ENCODE measurements at regions not wholly inside any gene's neighbourhood (a gene's known extent, or its start where the extent isn't known, plus 50 kb on each side); places are given as distances from the start of the nearest gene placed in this dataset.
A peak's percentile ranks its signal among the peaks of the same experiment; 100 is the strongest.
"Not testable (repeated sequence)": the region's sequence is repeated elsewhere in the genome, so short reads cannot be mapped to it uniquely, and the experiment has no call there.

DNA sequence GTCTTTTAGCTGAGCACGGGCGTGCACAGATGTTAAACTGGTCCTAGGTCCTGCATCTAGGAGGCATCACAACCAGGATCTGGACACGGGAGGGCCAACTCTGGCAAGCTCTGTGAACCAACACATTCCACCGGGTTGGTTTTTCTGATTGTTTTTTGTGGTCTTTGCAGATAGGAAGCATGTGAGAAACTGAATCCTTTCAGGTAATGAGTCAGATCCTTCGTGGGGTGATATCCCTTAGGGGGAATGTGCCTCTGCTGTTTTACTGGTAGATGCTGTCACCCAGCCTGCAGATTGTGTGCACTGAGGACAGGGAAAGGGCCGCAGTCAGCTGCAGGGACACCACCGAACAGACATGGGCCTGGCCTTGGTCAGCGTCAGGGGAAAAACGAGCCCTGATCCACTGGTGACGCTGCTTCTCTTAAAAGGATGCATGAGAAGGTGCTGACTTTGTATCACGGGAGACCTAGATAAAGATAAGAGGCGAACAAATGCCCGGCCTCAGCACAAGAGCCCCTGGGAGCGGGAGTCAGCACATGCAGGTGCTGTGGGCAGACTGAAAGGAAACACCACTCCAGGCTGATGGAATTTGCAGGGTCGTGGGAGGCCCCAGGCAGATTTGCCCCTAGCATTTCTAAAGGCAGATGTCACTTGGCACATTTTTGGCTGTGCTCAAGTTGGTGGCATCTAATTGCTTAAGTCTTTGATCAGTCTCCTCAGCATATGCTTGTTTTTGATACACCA is 51.1 kb downstream of the DOP1B start:
- peak overlapping the region; percentile 5 for H3K27ac Mint-ChIP-seq
- H3K9me3 Mint-ChIP-seq (ENCODE audit: low read depth) = no peaks in the 10 kb centered on the region
- no peaks in the 10 kb centered on the region for H3K27me3 Mint-ChIP-seq
- peaks cover 40% of the 10 kb centered on the region for H3K4me1 Mint-ChIP-seq
- H3K36me3 Mint-ChIP-seq = peaks cover 2% of the 10 kb centered on the region
- no peak for ATAC-seq
- CTCF ChIA-PET = interaction anchor here (1.0 to 2.2 kb wide), 2 partner anchors 21 to 66 kb away, joined by 4 to 8 read pairs; no protein-coding TSS in a partner anchor
- no peak overlapping the region for H3K4me3 Mint-ChIP-seq
- no peak for DNase-seq

DNA sequence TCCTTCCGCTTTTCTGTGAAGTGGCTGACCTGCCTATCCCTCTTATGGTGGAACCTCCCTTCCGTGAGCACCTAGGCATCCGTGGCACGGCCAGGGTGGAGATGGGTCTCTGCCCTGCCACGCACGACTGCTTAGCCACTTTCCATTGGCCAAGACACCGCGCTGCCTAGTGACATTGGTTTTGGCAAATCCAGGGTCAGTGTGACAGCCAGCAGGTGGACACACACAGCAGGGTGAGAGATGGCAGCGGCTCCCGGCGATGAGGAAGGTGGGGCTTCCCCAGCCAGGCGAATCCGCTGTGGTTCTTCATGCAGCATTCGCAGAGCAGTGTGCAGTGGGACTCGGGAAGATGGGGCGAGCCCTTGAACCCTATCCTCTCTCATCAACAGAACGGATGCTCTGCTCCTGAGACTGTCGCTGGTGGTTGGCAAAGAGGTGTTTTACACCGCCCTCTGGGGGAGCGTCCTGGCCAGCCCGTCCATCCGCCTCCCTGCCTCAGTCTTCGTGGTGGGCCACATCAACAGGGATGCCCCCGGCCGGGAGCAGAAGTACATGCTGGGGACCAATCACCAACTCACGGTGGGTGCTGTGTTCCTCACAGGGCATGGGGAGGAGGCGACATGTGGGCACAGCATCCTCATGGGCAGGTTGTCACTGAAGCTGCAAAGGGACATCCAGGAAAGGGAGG is 51.8 kb downstream of the DOP1B start:
- Mint-ChIP-seq H3K4me1 (peaks cover 33% of the 10 kb centered on the region), H3K36me3 (no peaks in the 10 kb centered on the region), H3K4me3 (no peak overlapping the region), H3K27ac (peak overlapping the region; percentile 7), H3K9me3 (ENCODE audit: low read depth) (no peaks in the 10 kb centered on the region), H3K27me3 (no peaks in the 10 kb centered on the region)
- ATAC-seq (no peak), DNase-seq (no peak)
- CTCF ChIA-PET = interaction anchor here (0.8 to 3.4 kb wide), 10 partner anchors 17 to 90 kb away, joined by 3 to 21 read pairs (median 6); no protein-coding TSS in a partner anchor

DNA sequence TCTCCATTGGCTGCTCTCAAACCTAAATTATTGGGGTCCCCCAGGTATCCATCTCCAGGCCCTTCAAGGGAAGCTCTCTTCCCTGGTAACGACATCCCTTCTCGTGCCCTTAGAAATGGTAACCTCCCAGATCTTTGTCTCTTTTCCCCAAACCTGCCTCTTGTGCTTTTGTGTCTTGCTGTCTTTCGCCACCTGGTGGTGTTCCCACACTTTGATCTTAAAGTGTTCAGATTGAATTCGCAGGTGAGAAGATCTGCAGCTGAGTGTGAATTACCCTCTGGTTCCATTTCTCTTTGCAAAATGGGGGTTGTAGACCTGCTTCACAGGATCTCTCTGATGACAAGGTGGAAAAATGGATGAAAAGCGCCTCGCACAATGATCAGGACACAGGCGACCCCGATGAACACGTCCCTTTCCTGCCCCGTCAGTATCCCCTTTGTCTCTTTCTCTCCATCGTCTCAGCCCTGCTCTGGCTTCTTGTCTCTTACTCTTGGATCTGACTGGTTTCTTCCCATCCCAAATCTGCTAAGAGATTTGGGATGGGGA is 53.1 kb downstream of the DOP1B start:
- peak; percentile 67 for DNase-seq
- Mint-ChIP-seq H3K9me3 (ENCODE audit: low read depth) (no peaks in the 10 kb centered on the region), H3K4me1 (peaks cover 25% of the 10 kb centered on the region), H3K27ac (no peak overlapping the region), H3K36me3 (peaks cover 4% of the 10 kb centered on the region), H3K4me3 (no peak overlapping the region), H3K27me3 (no peaks in the 10 kb centered on the region)
- CTCF ChIA-PET = interaction anchor here (0.6 to 3.4 kb wide), 18 partner anchors 9 to 89 kb away, joined by 3 to 21 read pairs (median 4); no protein-coding TSS in a partner anchor
- ATAC-seq = no peak

DNA sequence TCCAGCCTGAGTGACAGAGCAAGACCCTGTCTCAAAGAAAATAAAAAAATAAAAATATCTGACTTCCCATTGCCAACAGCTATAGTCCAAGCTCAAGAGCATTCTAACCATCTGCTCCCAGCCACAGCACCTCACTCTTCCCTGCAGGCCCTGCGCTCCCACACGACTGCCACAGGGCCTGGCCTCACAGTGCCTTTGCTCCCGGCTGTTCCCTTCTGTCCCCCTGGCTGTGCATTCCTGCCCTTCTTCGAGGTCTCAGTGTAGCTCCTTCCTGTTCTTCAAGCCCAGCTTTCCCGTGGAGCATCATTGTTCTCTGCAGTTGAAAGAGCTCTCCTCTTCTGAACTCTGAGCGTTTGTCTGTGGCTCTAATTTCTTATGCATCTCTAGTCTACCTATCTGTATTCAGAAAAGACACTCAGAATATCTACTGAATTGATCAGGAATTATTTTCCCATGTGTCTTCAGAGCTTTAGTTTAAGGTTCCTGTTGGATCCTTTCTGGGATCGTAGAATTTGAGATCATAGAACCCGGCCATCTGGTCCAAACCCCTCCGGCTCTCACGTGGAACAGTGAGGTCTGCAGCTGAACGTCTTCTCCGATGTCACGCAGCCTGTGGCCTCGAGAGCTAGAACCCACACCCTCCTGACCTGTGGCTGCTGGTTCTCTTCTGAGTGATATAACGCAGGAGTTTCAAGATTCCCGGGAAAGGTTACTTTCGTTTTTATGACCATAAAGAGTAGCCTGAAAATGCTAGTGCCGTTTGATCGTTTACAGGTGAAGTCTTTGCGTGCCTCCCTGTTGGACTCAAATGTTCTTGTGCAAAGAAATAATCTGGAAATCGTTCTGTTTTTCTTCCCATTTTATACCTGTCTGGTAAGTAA is 54.4 kb downstream of the DOP1B start:
- Mint-ChIP-seq H3K4me3 (no peak overlapping the region), H3K4me1 (peaks cover 22% of the 10 kb centered on the region), H3K9me3 (ENCODE audit: low read depth) (no peaks in the 10 kb centered on the region), H3K27ac (no peak overlapping the region), H3K27me3 (no peaks in the 10 kb centered on the region), H3K36me3 (peaks cover 4% of the 10 kb centered on the region)
- ATAC-seq = no peak
- CTCF ChIA-PET = interaction anchor here (0.9 to 3.4 kb wide), 7 partner anchors 12 to 75 kb away, joined by 3 to 21 read pairs (median 10); no protein-coding TSS in a partner anchor
- DNase-seq = no peak

DNA sequence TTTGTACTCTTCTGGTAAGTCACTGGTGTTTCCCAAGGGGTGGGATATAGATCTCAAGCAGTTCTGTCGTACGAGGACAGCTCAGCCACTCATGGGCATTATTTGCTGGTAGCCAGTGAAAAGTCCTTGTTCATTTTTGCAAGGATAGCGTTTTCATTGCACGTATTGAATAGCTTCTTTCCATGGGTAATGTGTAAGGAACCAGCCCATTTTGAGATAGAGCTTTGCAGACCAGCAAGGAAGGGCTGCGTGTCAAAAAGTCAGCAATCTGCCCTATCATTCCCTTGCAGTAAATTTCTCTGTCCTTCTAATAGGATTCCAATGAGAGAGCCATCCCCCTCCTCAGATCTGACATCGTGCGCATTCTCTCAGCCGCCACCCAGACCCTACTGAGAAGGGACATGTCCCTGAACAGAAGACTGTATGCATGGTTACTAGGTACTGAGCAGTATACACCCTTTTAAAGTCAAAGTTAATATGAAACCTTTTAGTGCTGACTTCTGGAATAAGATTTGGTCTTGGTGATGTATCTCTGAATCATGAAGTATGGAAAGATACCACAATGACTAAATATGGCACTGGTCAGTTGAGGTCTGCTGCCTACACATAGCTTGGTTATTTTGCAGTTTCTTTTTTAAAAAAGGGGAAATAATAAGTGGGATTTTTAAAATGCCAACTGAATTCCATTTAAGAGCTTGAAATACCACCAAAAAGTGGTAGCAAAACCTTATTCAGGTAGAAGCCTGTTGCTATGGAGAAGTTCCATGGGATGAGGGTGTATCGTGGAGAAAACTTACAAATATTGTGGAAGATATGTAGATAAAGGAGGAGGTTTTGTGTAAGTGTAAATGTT is 55.3 kb downstream of the DOP1B start:
- H3K4me3 Mint-ChIP-seq = no peak overlapping the region
- H3K27ac Mint-ChIP-seq = no peak overlapping the region
- H3K27me3 Mint-ChIP-seq = no peaks in the 10 kb centered on the region
- CTCF ChIA-PET = interaction anchor here (0.8 to 3.4 kb wide), 7 partner anchors 11 to 72 kb away, joined by 3 to 21 read pairs (median 9); no protein-coding TSS in a partner anchor
- H3K4me1 Mint-ChIP-seq = peaks cover 19% of the 10 kb centered on the region
- no peaks in the 10 kb centered on the region for H3K9me3 Mint-ChIP-seq (ENCODE audit: low read depth)
- ATAC-seq = no peak
- H3K36me3 Mint-ChIP-seq = peaks cover 6% of the 10 kb centered on the region
- no peak for DNase-seq

DNA sequence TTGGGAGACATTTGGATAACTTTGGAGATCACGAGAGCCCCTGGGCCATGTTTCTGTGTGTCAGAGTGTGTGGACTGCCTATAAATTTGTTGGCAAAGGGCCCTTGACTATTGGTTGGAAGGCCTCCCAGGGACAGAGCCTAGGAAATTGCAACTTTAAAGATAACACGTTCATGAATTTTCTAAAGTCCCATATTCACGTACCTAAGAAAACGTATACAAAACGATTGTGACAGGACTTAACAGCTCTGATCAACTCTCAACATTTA is 55.8 kb downstream of the DOP1B start:
- CTCF ChIA-PET = interaction anchor here (0.8 to 1.5 kb wide), 4 partner anchors 10 to 73 kb away, joined by 3 to 9 read pairs (median 4); no protein-coding TSS in a partner anchor
- peaks cover 8% of the 10 kb centered on the region for H3K36me3 Mint-ChIP-seq
- H3K27me3 Mint-ChIP-seq = no peaks in the 10 kb centered on the region
- no peak overlapping the region for H3K4me3 Mint-ChIP-seq
- ATAC-seq = no peak
- H3K27ac Mint-ChIP-seq = no peak overlapping the region
- no peak for DNase-seq
- H3K9me3 Mint-ChIP-seq (ENCODE audit: low read depth) = no peaks in the 10 kb centered on the region
- H3K4me1 Mint-ChIP-seq = peaks cover 17% of the 10 kb centered on the region

DNA sequence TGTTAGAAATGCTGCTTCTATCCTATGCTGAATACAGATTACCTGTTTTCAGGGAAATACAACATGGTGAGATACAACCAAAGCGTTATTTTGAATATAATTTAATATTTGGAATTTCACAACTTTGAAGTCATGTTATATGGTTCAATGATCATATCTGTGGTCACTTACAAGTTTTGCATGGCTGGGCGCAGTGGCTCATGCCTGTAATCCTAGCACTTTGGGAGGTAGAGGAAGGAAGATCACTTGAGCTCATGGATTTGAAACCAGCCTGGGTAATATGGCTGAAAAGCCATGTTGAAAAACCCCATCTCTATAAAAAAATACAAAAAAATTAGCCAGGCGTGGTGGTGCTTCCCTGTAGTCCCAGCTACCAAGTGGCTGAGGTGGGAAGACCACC is 57.9 kb downstream of the DOP1B start:
- Mint-ChIP-seq H3K27me3 (no peaks in the 10 kb centered on the region), H3K9me3 (ENCODE audit: low read depth) (no peaks in the 10 kb centered on the region), H3K4me1 (peaks cover 8% of the 10 kb centered on the region), H3K36me3 (peaks cover 18% of the 10 kb centered on the region), H3K27ac (no peak overlapping the region), H3K4me3 (no peak overlapping the region)
- DNase-seq (no peak), ATAC-seq (no peak)
- CTCF ChIA-PET = interaction anchor here (1.3 to 1.4 kb wide), 2 partner anchors 9 to 73 kb away, joined by 3 to 4 read pairs; no protein-coding TSS in a partner anchor

DNA sequence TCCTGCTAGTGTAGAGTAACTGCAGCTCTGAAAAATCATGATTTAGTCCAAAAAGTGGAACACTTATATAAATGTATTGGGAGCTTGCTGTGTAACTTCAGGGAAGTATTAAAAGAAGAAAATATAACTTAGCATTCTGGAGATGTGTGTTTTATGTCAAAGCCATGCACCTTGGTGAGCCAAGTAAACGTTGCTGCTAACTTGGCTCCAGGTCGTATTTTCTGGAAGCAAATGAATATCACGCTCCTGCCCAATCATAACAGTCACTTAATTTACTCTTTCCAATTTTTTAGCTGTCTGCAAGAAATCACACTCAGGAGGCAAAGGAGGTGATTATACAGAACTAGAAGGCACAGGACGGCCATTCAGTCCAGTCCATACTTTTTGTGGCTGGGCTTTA is 61.1 kb downstream of the DOP1B start:
- Mint-ChIP-seq H3K9me3 (ENCODE audit: low read depth) (no peaks in the 10 kb centered on the region), H3K36me3 (peaks cover 22% of the 10 kb centered on the region), H3K27ac (no peak overlapping the region), H3K4me1 (no peaks in the 10 kb centered on the region), H3K4me3 (no peak overlapping the region), H3K27me3 (no peaks in the 10 kb centered on the region)
- no peak for DNase-seq
- no peak for ATAC-seq
- CTCF ChIA-PET = interaction anchor here (1.8 kb wide), 1 partner anchor 13 kb away, joined by 5 read pairs; no protein-coding TSS in a partner anchor

DNA sequence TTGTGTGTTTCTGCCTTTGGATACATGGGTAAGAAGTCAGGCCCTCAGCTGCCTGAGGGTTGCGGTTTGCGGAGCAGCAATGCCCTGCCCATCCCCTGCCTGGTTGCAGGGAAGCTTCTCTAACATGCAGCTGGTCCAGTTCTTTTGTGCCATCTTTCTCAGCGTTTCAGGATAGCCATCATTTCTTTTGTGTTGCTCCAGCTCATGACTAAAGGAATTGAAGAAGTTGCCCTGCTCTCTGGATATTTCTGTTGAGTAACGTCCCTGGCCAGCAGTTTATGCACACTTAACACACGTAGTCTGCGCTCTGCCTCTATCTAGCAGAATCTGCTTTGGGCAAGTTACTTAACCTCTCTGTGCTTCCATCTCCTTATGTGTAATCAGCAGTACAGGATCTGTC is 62.1 kb downstream of the DOP1B start:
- peaks cover 22% of the 10 kb centered on the region for H3K36me3 Mint-ChIP-seq
- H3K4me1 Mint-ChIP-seq = no peaks in the 10 kb centered on the region
- CTCF ChIA-PET = interaction anchor here (0.8 to 1.5 kb wide), 2 partner anchors 9 to 15 kb away, joined by 3 to 5 read pairs; no protein-coding TSS in a partner anchor
- ATAC-seq (no peak), DNase-seq (no peak)
- no peak overlapping the region for H3K4me3 Mint-ChIP-seq
- H3K27ac Mint-ChIP-seq = no peak overlapping the region
- no peaks in the 10 kb centered on the region for H3K27me3 Mint-ChIP-seq
- H3K9me3 Mint-ChIP-seq (ENCODE audit: low read depth) = no peaks in the 10 kb centered on the region

DNA sequence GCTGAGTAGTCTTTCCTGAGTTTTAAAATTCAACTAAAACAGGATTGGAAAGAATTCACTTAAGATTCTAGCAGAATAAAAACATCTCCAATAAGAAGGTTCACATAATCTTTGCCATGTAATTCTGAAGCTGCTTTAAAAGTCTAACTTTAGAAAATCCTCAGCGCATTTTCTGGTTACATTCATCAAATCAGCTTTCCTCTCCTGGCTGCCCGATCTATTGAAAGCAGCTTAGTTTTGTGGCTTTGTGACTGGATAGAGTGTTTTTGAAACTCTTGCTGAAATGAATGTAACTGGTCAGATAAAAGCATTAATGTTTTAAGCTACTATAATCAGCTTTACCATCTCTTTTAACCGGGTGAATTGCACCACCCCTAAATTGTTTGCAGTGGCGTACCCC is 66.8 kb downstream of the DOP1B start:
- no peak overlapping the region for H3K27ac Mint-ChIP-seq
- H3K27me3 Mint-ChIP-seq = no peaks in the 10 kb centered on the region
- DNase-seq (no peak), ATAC-seq (no peak)
- CTCF ChIA-PET = interaction anchor here (0.6 to 1.5 kb wide), 6 partner anchors 8 to 105 kb away, joined by 3 to 5 read pairs (median 3); no protein-coding TSS in a partner anchor
- no peaks in the 10 kb centered on the region for H3K4me1 Mint-ChIP-seq
- peaks cover 14% of the 10 kb centered on the region for H3K36me3 Mint-ChIP-seq
- no peaks in the 10 kb centered on the region for H3K9me3 Mint-ChIP-seq (ENCODE audit: low read depth)
- no peak overlapping the region for H3K4me3 Mint-ChIP-seq

DNA sequence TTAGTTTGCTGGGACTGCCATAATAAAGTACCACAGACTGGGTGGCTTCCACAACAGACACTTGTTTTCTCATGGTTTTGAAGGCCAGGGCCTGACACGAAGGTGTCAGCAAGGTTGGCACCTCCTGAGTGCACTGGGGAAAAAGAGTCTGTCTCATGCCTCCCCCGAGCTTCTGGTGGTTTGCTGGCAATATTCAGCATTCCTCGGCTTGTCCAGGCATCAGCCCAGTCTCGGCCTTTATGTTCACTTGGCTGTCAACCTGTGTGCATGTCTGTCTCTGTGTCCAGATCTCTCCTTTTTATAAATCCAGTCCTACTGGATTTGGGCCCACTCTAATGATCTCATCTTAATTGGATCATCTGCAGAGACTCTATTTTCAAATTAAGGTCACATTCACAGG is 72.6 kb downstream of the DOP1B start:
- H3K27me3 Mint-ChIP-seq = no peaks in the 10 kb centered on the region
- no peak for DNase-seq
- ATAC-seq = no peak
- H3K27ac Mint-ChIP-seq = no peak overlapping the region
- no peaks in the 10 kb centered on the region for H3K9me3 Mint-ChIP-seq (ENCODE audit: low read depth)
- CTCF ChIA-PET = no interaction called here
- H3K4me3 Mint-ChIP-seq = no peak overlapping the region
- H3K36me3 Mint-ChIP-seq = peaks cover 8% of the 10 kb centered on the region
- peaks cover 7% of the 10 kb centered on the region for H3K4me1 Mint-ChIP-seq

DNA sequence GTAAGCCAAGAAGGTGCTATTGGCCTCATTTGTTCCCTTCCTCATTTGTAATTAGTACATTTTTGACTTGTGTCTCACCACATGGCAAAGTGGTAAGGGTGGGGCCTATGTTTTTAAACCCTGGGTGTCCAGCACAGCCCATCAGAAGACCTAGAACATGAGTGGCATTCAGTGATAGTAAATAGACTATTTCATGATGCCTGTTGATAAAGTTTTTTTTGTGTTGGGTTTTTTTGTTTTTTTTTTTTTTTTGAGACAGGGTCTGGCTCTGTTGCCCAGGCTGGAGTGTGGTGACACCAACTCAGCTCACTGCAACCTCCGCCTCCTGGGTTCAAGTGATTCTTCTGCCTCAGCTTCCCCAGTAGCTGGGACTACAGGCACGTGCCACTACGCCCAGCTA is 74.8 kb downstream of the DOP1B start:
- CTCF ChIA-PET = interaction anchor here (0.6 to 0.9 kb wide), 2 partner anchors 10 to 1596 kb away, joined by 3 read pairs; no protein-coding TSS in a partner anchor

More for the DNA sequence above, 74.8 kb downstream of the DOP1B start:
- H3K27ac Mint-ChIP-seq; H3K36me3 Mint-ChIP-seq; H3K27me3 Mint-ChIP-seq; H3K9me3 Mint-ChIP-seq (ENCODE audit: low read depth); H3K4me3 Mint-ChIP-seq; DNase-seq; ATAC-seq: not testable (repeated sequence)
- H3K4me1 Mint-ChIP-seq = peaks cover 15% of the 10 kb centered on the region

All from activated CD8-positive, alpha-beta memory T cell treated with anti-CD3 and anti-CD28 coated beads, Interleukin-2, amount 10 ng/mL, durations not matched to agents 7 days and 5 days (primary cell).